Activated CD4-positive, alpha-beta T cell treated with anti-CD3 and anti-CD28 coated beads, Interleukin-2, amount 50 U/mL, for 16 hours (primary cell): ENCODE measurements at regions not wholly inside any gene's neighbourhood (a gene's known extent, or its start where the extent isn't known, plus 50 kb on each side); places are given as distances from the start of the nearest gene placed in this dataset.

Experiments
- DNase-seq: peaks from one replicate; pipeline ENCODE4 v3.0.0-alpha.2; 2020

DNA sequence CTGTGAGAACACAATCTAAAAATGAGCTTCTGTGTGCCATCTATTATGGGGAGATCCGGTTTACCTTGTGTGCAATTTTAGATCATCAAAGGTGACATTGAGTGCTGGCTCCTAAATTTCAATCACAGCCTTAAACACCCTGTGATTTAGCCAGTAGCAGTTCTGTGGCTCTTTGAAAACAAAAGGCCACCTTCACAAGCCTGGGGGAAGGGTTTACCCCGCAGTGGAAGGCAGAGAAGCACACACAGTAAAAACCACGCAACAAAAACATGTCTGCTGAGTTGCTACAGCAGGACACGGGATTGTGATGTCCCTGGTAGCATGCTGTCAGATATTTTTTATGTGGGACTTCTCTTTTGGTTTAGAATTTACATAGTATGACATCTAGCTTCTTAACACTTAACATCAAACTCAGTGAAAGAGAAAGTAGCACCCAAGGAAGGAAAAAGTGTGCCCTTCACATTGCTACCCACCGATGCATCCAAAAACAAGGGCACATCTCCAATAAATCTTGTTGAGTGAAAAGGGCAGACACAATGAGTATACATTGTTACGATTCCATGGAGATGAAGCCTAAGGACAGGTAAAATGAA lies 56.1 kb upstream of the RNF152 start:
- DNase-seq = no peak

DNA sequence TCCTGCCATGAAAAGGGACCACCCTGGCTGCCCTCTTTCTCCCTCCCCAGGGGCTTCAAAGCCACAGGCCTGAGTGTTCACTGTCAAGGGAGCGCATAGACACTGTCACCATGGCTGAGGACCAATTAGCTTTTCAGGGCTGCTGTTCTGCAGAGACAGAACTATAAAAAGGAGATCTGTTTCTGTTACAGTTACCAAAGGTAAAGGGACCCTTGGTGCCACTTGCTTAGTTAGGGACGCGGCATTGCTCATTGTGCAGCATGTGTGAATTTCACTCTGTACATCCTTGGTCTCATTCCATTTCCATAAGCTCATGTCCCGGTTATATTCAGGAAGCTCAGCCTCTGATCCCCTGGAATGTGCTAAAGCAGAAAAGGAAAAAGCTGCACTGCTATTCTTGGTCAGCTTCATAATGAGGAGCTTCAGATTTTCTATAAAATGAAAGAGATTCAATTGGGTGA lies 55.5 kb upstream of the RNF152 start:
- no peak for DNase-seq

DNA sequence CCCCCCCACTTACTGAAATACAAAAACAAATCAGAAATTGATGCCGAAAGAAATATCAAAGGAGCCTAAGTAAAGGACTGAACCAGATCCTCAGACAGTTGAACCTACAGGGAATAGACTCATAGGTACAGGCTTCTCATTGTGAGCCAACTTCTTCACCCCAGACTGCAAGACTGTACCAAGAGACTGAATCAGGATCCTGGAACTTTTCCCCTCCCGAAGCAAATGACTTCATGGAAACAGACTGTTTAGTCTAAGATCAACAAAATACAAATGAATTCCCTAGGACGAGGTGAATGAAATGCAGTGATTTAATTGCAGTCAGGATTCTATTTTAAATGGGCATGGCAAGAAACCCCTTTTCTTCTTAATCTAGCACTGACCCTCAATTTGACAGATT lies 53.6 kb upstream of the RNF152 start:
- DNase-seq = no peak

DNA sequence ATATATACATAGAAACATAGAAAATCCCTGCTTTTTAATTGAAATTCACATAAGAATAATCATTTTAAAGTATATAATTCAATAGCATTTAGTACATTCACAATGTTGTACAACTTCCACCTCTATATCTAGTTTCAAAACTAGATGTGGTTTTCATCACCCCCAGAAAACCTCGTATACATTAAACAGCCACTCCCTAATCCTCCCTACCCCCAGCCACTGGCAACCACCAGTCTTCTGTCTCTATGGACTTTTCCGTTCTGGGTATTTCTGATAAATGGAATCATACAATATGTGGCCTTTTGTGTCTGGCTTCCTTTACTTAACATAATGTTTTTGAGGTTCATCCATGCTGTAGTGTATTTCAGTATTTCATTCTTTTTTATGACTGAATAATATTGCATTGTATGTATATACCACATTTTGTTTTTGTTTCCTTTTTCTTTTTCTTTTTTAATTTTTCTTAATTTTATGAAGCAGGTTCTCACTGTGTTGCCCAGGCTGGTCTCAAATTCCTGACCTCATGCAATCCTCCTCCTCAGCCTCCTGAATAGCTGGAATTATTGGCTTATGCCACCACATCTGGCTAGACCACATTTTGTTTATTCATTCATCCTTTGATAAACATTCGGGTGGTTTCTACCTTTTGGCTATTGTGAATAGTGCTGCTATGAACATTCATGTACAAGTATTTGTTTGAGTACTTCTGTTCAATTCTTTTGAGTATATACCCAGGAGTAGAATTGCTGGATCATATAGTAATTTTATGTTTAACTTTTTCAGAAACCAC lies 50.6 kb upstream of the RNF152 start:
- DNase-seq = no peak
